HG03045 (cell line): ENCODE measurements at regions not wholly inside any gene's neighbourhood (a gene's known extent, or its start where the extent isn't known, plus 50 kb on each side); places are given as distances from the start of the nearest gene placed in this dataset.

ENCODE experiments used
- ATAC-seq: cut with Tn5 transposase; IDR thresholded peaks from one replicate; pipeline ENCODE4 v1.9.1; 2021; ENCODE audit warnings: mild to moderate bottlenecking, moderate library complexity; ENCODE audit not compliant: unreplicated experiment

GRCh38 chr2:161090411-161090810, 69.8 kb upstream of the TANK start:
- ATAC-seq: no peak

GRCh38 chr2:161095314-161095713, 64.9 kb upstream of the TANK start:
- no peak for ATAC-seq

- ATAC-seq: no peak
These were observed 63.9 kb upstream of the TANK start for GRCh38 chr2:161096336-161096735.

- ATAC-seq: no peak
These were observed 63.1 kb upstream of the TANK start for GRCh38 chr2:161097157-161097556.

GRCh38 chr2:161100211-161100895, 59.9 kb upstream of the TANK start:
- ATAC-seq: no peak

- ATAC-seq: no peak
These were observed 58.8 kb upstream of the TANK start for GRCh38 chr2:161101406-161101805.

- ATAC-seq: no peak
These were observed 57.3 kb upstream of the TANK start for GRCh38 chr2:161102770-161103450.

GRCh38 chr2:161103451-161103831, 56.8 kb upstream of the TANK start:
- no peak for ATAC-seq

- ATAC-seq: peak; percentile 90
These were observed 56.1 kb upstream of the TANK start for GRCh38 chr2:161104054-161104553.

- no peak for ATAC-seq
These were observed 53.0 kb upstream of the TANK start for GRCh38 chr2:161107265-161107664.
